Loucy (cell line): ENCODE measurements at regions not wholly inside any gene's neighbourhood (a gene's known extent, or its start where the extent isn't known, plus 50 kb on each side); places are given as distances from the start of the nearest gene placed in this dataset.

Source experiments
- CTCF ChIP-seq: fragments of 200-600 bp; sonication (generic); conservative IDR thresholded peaks from 2 replicates; pipeline ENCODE4 v1.5.1; 2014; ENCODE audit warnings: mild to moderate bottlenecking, antibody characterized with exemption, low read length
- EZH2phosphoT487 ChIP-seq: fragments of 200-600 bp; IDR thresholded peaks from 2 replicates; pipeline ENCODE4 v1.6.1; 2018; ENCODE audit warnings: antibody characterized with exemption, mild to moderate bottlenecking, moderate library complexity, borderline replicate concordance

- TF ChIP-seq CTCF: no peak
- TF ChIP-seq EZH2phosphoT487: no peak
Observed at GRCh38 chr3:182393830-182394367, 399.4 kb upstream of the ATP11B start.
